ENCODE measurements at regions not wholly inside any gene's neighbourhood (a gene's known extent, or its start where the extent isn't known, plus 50 kb on each side); places are given as distances from the start of the nearest gene placed in this dataset.

GRCh38 chr2:49371128-49371701 lies 216.9 kb upstream of the FSHR start:
- no peak for TF ChIP-seq POLR2AphosphoS5 (IDR thresholded peaks at IDR 0.05; ENCODE audit: borderline replicate concordance, low read depth, low read length)
- no peak for TF ChIP-seq EZH2 (IDR thresholded peaks at IDR 0.05)
- TF ChIP-seq FOXP2 (optimal IDR thresholded peaks at IDR 0.05; ENCODE audit: control extremely low read depth, extremely low read length, insufficient read depth), result no peak

Data from SK-N-MC (cell line).